HL-60/S4 treated with retinoic acid at 250 ng/mL for 4 days and 3 days (cell line): ENCODE measurements at regions not wholly inside any gene's neighbourhood (a gene's known extent, or its start where the extent isn't known, plus 50 kb on each side); places are given as distances from the start of the nearest gene placed in this dataset.
"Not testable (repeated sequence)": the region's sequence is repeated elsewhere in the genome, so short reads cannot be mapped to it uniquely, and the experiment has no call there.

ENCODE experiments used
- in situ Hi-C: fragments of 300-500 bp; cut with MboI; formaldehyde crosslinking; loops from 2 replicates; pipeline ENCODE4 v1.7.0; 2022; ENCODE audit warnings: low sequenced_read_pairs

- in situ Hi-C loops: no loop called here
These were observed 108.8 kb upstream of the LYSMD4 start for GRCh38 chr15:99842071-99842470.

- in situ Hi-C loops: no loop called here
These were observed 93.0 kb upstream of the LYSMD4 start for GRCh38 chr15:99826157-99826780.

- in situ Hi-C loops: no loop called here
These were observed 90.1 kb upstream of the LYSMD4 start for GRCh38 chr15:99823346-99823745.

- in situ Hi-C loops: no loop called here
These were observed 86.9 kb upstream of the LYSMD4 start for GRCh38 chr15:99819981-99820718.

- in situ Hi-C loops: no loop called here
These were observed 85.6 kb upstream of the LYSMD4 start for GRCh38 chr15:99818872-99819271.

GRCh38 chr15:99816862-99817261 is 83.6 kb upstream of the LYSMD4 start:
- in situ Hi-C loops: not testable (repeated sequence)

- in situ Hi-C loops: not testable (repeated sequence)
These were observed 77.4 kb upstream of the LYSMD4 start for GRCh38 chr15:99810663-99811062.

- in situ Hi-C loops: not testable (repeated sequence)
These were observed 66.6 kb upstream of the LYSMD4 start for GRCh38 chr15:99799854-99800250.

- in situ Hi-C loops: not testable (repeated sequence)
These were observed 66.1 kb upstream of the LYSMD4 start for GRCh38 chr15:99799182-99799853.

- in situ Hi-C loops: not testable (repeated sequence)
These were observed 64.0 kb upstream of the LYSMD4 start for GRCh38 chr15:99796940-99797870.

- in situ Hi-C loops: not testable (repeated sequence)
These were observed 58.9 kb upstream of the LYSMD4 start for GRCh38 chr15:99791881-99792807.

GRCh38 chr15:99790751-99791150 is 57.5 kb upstream of the LYSMD4 start:
- in situ Hi-C loops: not testable (repeated sequence)

- in situ Hi-C loops: no loop called here
These were observed 54.9 kb upstream of the LYSMD4 start for GRCh38 chr15:99788156-99788555.

- in situ Hi-C loops: not testable (repeated sequence)
These were observed 51.6 kb upstream of the LYSMD4 start for GRCh38 chr15:99784800-99785199.

- in situ Hi-C loops: not testable (repeated sequence)
These were observed 50.8 kb upstream of the LYSMD4 start for GRCh38 chr15:99783918-99784619.
